GM21619 (cell line): ENCODE measurements at regions not wholly inside any gene's neighbourhood (a gene's known extent, or its start where the extent isn't known, plus 50 kb on each side); places are given as distances from the start of the nearest gene placed in this dataset.
"Not testable (repeated sequence)": the region's sequence is repeated elsewhere in the genome, so short reads cannot be mapped to it uniquely, and the experiment has no call there.

ENCODE experiments used
- ATAC-seq: cut with Tn5 transposase; IDR thresholded peaks from one replicate; pipeline ENCODE4 v1.9.1; 2021; ENCODE audit not compliant: unreplicated experiment

DNA sequence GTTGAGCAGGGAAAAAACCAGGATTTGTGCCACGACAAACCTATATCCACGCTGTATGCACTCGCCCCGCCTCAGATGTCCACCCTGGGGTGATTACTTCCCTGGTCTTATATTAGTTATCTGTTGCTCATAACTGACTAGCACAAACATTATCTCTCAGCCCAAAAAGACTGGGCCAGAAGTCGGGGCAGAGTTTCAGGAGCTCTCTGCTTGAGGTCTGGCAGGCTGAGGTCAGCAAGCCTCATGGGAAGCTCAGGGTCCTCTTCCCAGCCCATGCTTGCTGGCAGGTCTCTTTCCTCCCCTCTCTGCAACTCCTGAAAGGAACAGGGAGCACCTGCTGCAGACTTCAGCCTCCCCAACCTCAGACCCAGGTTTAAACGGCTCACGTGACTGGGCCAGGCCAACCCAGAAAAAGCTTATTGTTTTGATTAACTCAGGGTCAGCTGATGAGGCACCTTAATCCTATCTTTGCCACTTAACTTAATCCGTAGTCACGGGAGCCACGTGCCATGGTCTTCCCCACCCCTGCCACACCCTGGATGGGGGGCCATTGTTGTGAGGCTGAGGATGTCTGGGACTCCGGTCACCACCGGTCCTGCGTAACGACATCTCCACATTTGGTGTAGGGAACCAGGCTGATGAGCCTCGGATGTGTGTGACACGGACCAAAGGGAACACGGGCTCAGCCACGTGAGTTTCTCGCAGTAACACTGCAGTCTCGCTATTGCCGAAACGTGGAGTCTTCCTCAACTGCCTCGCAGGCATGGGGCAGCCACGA is 123.7 kb upstream of the IRX4 start:
- no peak for ATAC-seq

DNA sequence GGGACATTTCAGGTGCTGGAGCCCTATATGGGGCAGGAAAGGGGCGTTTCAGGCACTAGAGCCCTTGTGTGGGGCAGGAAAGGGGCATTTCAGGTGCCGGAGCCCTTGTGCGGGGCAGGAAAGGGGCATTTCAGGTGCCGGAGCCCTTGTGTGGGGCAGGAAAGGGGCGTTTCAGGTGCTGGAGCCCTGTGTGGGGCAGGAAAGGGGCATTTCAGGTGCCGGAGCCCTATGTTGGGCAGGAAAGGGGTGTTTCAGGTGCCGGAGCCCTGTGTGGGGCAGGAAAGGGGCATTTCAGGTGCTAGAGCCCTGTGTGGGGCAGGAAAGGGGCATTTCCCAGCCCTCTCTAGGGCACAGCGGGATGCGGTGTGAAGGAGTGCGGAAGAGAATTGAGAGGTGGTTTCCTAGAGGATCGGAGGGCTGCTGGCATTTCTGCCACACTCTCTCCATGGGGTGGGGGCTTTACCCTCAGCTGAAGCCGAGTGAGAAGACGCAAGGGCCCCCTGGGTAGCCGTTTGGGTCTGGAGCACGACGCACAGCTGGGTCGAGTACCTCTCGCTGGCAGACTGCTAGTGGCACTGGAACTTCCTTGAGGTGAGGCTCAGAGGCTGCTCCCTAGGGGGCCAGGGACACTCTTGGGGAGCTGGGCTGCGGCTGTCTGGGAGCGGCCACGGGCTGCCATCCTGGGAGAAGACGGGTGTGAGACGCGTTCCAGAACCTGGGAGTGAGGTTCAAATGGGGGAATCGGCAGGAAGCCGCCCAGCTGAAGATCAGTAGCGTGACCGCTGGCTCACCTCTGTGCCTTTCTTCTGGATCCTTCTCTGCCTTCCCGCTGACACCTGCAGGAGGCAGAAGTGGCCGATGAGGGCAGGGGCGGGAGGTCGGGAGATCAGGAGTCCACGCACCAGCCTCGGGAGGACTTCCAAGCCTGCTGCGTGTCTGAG is 122.6 kb upstream of the IRX4 start:
- ATAC-seq, result no peak

DNA sequence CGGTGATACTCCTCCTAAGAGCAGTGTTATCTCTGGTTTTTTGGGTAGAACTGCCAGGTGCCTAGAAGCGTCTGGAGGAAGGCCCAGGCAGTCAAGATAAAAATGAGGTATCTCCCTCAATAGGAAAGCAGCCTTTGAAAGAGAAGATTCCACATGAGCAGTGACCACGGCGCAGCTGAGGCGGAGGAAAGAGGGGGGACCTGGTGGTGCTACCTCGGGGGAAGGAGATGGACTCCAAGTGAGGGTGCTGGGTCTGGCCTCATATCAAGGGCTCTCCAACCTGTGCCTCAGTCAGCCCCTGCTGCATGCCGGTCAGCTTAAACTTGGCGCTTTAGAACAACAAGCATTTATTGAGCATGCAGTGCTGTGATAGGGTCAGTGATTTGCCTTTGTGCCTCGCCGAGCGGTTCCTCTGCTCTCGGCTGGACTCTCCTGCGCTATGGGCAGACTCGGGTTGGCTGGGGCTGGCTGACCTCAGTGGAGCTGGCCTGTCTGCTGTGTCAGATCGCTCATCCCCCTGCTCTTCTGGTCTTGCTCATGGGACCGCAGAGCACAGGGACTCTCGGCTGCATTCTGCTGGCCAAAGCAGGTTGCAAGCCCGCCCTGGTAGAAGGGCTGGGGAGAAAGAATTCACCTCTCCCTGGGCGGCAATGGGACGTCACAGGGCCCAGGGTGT is 121.1 kb upstream of the IRX4 start:
- ATAC-seq, result no peak

- ATAC-seq, result no peak
Observed at GRCh38 chr5:2003206-2003605, 120.5 kb upstream of the IRX4 start.

DNA sequence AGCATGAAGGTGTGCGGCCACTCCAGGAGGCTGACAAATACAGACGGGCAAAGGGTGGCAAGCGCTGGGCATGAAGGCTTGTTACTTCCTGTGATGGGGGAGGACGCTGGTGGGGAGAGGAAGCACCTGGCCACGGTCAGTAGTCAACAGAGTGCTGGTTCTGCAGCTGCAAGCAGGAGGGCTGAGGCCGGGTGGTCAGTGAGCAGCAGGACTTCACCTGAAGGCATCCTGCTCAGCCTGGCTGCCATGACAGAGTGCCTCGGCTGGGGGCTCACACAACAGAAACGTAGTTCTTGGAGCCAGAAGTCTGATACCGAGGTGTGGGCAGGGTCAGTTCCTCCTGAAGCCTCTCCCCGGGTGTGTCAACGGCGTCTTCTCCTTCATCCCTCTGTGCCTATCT is 118.6 kb upstream of the IRX4 start:
- ATAC-seq, result no peak

DNA sequence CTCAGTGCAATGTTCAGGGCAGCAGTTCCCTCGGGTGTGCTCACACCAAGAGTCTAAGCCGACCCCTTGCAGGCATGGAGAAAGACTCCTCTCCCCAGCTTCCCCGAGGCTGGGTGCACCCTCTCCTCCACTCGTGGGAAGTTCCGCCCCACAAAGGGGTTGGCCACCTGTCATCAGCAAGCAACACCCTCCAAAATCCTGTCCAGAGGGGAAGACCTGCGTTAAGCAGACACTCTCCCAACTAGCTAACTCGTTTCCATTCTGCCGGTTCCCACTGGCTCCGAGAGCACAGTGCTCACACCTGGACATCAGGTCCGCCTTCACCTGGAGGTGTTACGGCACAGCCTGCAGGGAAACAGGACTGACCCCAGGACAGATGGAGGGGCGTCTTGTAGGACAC is 117.9 kb upstream of the IRX4 start:
- ATAC-seq, result no peak

DNA sequence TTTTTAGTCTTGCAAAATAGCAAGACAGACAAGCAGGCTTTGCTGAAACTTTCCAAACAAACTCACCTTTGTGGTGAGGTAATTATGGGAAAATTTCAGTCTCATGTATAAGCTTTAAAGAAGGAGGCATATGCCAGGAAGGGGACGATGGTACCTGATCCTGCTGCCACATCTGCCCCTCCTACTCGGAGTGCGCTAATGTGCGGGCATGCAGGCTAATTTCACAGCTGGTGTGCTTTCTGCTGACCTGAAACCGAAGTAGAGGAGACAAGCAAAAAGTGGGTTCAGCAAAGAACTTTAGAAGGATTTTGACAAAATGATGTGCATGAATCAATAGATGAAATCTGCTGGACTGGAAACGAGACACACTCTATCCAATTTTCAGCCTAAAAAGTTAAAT is 117.1 kb upstream of the IRX4 start:
- no peak for ATAC-seq

DNA sequence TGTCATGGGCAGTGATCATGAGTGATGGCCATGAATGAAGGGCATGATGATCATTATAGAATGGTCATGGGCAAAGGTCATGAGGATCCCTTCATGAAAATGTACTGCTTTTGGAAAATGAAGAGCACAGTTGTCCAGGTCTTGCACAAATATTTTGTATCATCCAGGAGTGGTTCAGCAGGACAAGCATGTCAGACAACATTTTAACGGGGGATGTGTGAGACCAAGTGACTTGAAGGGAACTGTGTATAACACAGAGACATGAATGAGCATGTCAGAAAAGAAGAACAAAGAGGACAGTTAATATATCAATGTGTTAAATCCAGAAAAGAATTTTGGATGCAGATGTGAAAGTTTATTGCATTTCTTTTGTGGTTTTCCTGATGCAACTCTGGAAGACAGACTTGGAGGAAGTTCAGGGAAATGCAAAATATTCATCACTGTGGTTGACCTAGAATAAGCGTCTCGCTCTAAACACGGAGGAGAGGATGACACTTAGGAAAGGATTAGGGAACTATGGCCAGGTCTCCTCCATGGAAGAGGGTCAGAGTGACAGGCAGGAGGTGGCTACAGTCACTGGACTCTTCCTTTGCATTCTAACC is 116.1 kb upstream of the IRX4 start:
- ATAC-seq, result no peak

DNA sequence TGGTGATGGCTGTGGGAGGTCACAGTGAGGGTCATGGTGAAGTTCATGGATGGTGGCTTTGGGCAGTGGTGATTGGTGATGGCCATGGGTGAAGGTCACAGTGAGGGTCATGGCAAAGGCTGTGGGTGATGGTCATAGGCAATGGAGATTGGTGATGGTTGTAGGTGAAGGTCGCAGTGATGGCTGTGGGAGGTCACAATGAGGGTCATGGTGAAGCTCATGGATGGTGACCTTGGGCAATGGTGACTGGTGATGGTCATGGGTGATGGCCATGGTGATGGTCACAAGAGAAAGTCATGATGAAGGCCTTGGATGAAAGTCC is 115.6 kb upstream of the IRX4 start:
- no peak for ATAC-seq

DNA sequence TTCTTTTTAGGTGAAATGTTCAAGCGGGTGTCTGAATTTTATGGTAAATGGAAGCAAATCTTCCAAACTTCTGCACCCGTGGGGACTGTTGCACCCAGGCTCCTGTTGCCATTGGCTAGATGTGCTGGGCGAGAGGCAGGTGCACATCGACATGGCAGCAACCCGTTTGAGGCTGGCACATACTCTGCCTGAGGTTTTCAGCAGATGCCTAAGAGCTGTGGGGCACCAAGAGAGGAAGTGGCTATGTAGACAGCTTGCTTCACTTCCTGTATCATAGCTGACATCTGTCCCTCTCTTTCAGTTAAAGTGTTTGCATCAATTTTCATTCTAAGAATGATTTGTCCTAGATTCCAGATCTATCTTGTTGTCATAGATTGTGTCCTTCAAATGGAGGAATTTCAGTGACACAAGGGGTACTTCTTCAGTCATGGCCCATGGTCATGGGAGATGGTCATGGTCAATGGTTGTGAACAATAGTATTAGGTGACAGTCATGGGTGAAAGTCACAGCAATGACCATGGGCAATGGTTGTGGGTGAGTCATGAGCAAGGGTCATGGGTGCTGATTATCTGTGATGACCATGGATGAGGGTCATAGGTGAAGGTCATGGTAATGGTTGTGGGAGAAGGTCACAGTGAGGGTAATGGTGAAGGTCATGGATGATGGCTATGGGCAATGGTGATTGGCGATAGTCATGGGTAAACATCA is 115.1 kb upstream of the IRX4 start:
- ATAC-seq, result no peak

- ATAC-seq, result no peak
Observed at GRCh38 chr5:1995491-1995890, 112.8 kb upstream of the IRX4 start.

DNA sequence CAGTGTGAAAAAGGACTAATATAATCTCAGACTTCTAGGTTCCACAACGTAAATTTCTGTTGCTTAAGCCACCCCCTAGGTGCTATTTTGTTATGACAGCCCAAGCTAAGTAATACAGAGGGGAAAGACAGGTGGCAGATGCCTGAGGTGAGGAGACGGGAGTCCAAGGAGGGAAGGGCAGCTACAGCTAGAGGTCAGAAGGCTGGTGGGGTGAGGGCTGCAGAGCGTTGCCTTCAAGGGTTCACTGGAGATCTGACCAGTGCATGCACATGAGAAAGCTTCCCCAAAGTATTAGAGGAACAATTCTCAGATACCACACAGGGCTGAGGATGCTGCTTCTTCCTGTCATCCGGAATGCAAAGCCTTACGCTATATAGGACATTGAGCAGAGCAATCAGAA is 104.7 kb upstream of the IRX4 start:
- ATAC-seq, result no peak

GRCh38 chr5:1985781-1986180 is 103.1 kb upstream of the IRX4 start:
- ATAC-seq, result no peak

- no peak for ATAC-seq
Observed at GRCh38 chr5:1983919-1984695, 101.4 kb upstream of the IRX4 start.

GRCh38 chr5:1983401-1983800 is 100.7 kb upstream of the IRX4 start:
- no peak for ATAC-seq

GRCh38 chr5:1982561-1982960 is 99.8 kb upstream of the IRX4 start:
- ATAC-seq, result not testable (repeated sequence)

GRCh38 chr5:1975898-1976765 is 93.4 kb upstream of the IRX4 start:
- no peak for ATAC-seq

DNA sequence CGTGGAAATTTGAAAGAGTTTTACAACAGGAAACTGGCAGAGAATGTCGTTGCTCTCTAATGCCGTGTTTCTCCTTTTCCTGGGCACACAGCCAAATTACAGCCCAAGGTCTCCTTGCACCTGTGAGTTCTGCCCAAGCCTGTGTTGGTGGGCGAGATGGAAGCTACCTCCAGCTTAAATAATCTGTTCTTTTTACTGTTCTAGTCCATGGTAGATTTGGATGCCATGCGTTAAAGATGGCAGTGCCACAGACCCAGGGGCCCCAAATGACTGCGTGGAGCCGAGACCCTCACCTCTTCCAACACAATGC is 92.6 kb upstream of the IRX4 start:
- ATAC-seq, result no peak
